ENCODE measurements at regions not wholly inside any gene's neighbourhood (a gene's known extent, or its start where the extent isn't known, plus 50 kb on each side); places are given as distances from the start of the nearest gene placed in this dataset.

- DNase-seq (ENCODE audit: low spot score), result no peak
Observed at GRCh38 chr21:41671859-41672542, 94.9 kb downstream of the RIPK4 start.

GRCh38 chr21:41671212-41671762 is 95.6 kb downstream of the RIPK4 start:
- DNase-seq (ENCODE audit: low spot score), result no peak

- DNase-seq (ENCODE audit: low spot score), result no peak
Observed at GRCh38 chr21:41670056-41670805, 96.6 kb downstream of the RIPK4 start.

- DNase-seq (ENCODE audit: low spot score), result no peak
Observed at GRCh38 chr21:41669533-41669830, 97.4 kb downstream of the RIPK4 start.

GRCh38 chr21:41668686-41669532 is 97.9 kb downstream of the RIPK4 start:
- no peak for DNase-seq (ENCODE audit: low spot score)

GRCh38 chr21:41668051-41668541 is 98.8 kb downstream of the RIPK4 start:
- DNase-seq (ENCODE audit: low spot score), result no peak

GRCh38 chr21:41667136-41667535 is 99.7 kb downstream of the RIPK4 start:
- no peak for DNase-seq (ENCODE audit: low spot score)

GRCh38 chr21:41666641-41667081 is 100.2 kb downstream of the RIPK4 start:
- no peak for DNase-seq (ENCODE audit: low spot score)

GRCh38 chr21:41665766-41666595 is 100.9 kb downstream of the RIPK4 start:
- DNase-seq (ENCODE audit: low spot score), result no peak

- no peak for DNase-seq (ENCODE audit: low spot score)
Observed at GRCh38 chr21:41664881-41665765, 101.7 kb downstream of the RIPK4 start.

- DNase-seq (ENCODE audit: low spot score), result no peak
Observed at GRCh38 chr21:41663805-41664788, 102.8 kb downstream of the RIPK4 start.

- no peak for DNase-seq (ENCODE audit: low spot score)
Observed at GRCh38 chr21:41662761-41663160, 104.1 kb downstream of the RIPK4 start.

- no peak for DNase-seq (ENCODE audit: low spot score)
Observed at GRCh38 chr21:41662161-41662560, 104.7 kb downstream of the RIPK4 start.

- DNase-seq (ENCODE audit: low spot score), result no peak
Observed at GRCh38 chr21:41660748-41661147, 106.1 kb downstream of the RIPK4 start.

GRCh38 chr21:41659791-41660560 is 106.9 kb downstream of the RIPK4 start:
- no peak for DNase-seq (ENCODE audit: low spot score)

GRCh38 chr21:41656946-41657525 is 109.8 kb downstream of the RIPK4 start:
- no peak for DNase-seq (ENCODE audit: low spot score)

GRCh38 chr21:41655259-41655658 is 111.6 kb downstream of the RIPK4 start:
- DNase-seq (ENCODE audit: low spot score), result no peak

GRCh38 chr21:41653954-41654491 is 112.8 kb downstream of the RIPK4 start:
- no peak for DNase-seq (ENCODE audit: low spot score)

Measured in globus pallidus (tissue), 1 donor.